HL-60 (cell line): ENCODE measurements at regions not wholly inside any gene's neighbourhood (a gene's known extent, or its start where the extent isn't known, plus 50 kb on each side); places are given as distances from the start of the nearest gene placed in this dataset.

Experiments used
- DNase-seq, 2 experiments: peaks; one replicate each; pipeline ENCODE4 v3.0.0-alpha.2; 2010 to 2020; ENCODE audit warnings: low read depth in 1 of 2, low spot score in 1 of 2
- H3K27ac ChIP-seq: fragments of 250-450 bp; sonication (Bioruptor Pico); replicated peaks from 2 replicates; pipeline ENCODE4 v1.5.1; 2020; ENCODE audit warnings: mild to moderate bottlenecking, moderate library complexity
- H3K27me3 ChIP-seq: fragments of 250-450 bp; sonication (Bioruptor Pico); 2 replicates; pipeline ENCODE4 v1.5.1; 2021; ENCODE audit warnings: mild to moderate bottlenecking, moderate library complexity; ENCODE audit not compliant: insufficient read depth, poor library complexity, severe bottlenecking
- H3K4me3 ChIP-seq: replicated peaks from 2 replicates; pipeline ENCODE4 v1.5.1; 2011; ENCODE audit warnings: mild to moderate bottlenecking, control low read depth, low read length; ENCODE audit not compliant: insufficient read depth
- GABPA ChIP-seq: IDR thresholded peaks from 2 replicates; pipeline ENCODE4 v1.6.1; 2012; ENCODE audit warnings: low read depth
- POLR2AphosphoS5 ChIP-seq: IDR thresholded peaks from 2 replicates; pipeline ENCODE4 v1.6.1; 2012; ENCODE audit warnings: low read depth
- REST ChIP-seq: IDR thresholded peaks from 2 replicates; pipeline ENCODE4 v1.6.1; 2012; ENCODE audit warnings: low read depth; ENCODE audit not compliant: insufficient replicate concordance
- SPI1 ChIP-seq: IDR thresholded peaks from 2 replicates; pipeline ENCODE4 v1.6.1; 2012; ENCODE audit warnings: low read depth, mild to moderate bottlenecking, borderline replicate concordance
- TF ChIP-seq, protein P1 (sequence below): IDR thresholded peaks from one replicate; pipeline ENCODE4 v1.5.1; 2011; ENCODE audit warnings: low read length, control low read depth, inconsistent platforms; ENCODE audit not compliant: insufficient read depth

- H3K27ac ChIP-seq: no peak overlapping the region
- TF ChIP-seq, protein P1, sequence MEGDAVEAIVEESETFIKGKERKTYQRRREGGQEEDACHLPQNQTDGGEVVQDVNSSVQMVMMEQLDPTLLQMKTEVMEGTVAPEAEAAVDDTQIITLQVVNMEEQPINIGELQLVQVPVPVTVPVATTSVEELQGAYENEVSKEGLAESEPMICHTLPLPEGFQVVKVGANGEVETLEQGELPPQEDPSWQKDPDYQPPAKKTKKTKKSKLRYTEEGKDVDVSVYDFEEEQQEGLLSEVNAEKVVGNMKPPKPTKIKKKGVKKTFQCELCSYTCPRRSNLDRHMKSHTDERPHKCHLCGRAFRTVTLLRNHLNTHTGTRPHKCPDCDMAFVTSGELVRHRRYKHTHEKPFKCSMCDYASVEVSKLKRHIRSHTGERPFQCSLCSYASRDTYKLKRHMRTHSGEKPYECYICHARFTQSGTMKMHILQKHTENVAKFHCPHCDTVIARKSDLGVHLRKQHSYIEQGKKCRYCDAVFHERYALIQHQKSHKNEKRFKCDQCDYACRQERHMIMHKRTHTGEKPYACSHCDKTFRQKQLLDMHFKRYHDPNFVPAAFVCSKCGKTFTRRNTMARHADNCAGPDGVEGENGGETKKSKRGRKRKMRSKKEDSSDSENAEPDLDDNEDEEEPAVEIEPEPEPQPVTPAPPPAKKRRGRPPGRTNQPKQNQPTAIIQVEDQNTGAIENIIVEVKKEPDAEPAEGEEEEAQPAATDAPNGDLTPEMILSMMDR: no peak
- TF ChIP-seq REST: no peak
- TF ChIP-seq SPI1: no peak
- TF ChIP-seq POLR2AphosphoS5: no peak
- TF ChIP-seq GABPA: no peak
- H3K4me3 ChIP-seq: no peak overlapping the region
- no peak for DNase-seq
- no peaks in the 10 kb centered on the region for H3K27me3 ChIP-seq
Measured at GRCh38 chr2:116877944-116878343, 936.5 kb upstream of the DDX18 start.

DNA sequence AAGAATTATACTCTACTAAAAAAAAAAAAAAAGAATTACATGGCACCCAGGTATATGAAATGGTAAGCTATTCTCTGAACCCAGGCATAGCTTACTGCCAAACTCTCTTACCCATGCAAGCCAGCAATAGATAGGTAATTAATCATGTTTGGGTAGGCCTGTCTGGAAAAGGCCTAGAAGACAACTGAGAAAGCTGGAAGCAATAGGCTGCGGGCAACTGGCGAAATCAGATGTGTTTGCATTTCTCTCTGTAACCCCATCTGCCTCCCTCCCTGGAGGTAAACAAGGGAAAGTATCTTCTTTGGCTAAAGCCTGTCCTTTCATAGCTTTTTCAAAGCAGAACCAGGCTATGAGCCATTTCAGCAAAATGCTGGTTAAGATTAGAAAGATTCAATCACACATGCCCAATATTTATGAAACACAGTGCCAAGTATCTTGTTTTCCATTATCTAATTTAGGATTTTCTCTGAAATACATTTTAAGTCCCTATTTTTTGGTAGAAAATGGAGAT, 934.8 kb upstream of the DDX18 start:
- H3K27me3 ChIP-seq: no peaks in the 10 kb centered on the region
- H3K4me3 ChIP-seq: no peak overlapping the region
- TF ChIP-seq GABPA: no peak
- TF ChIP-seq, protein P1: no peak
- TF ChIP-seq SPI1: no peak
- no peak for TF ChIP-seq REST
- no peak for TF ChIP-seq POLR2AphosphoS5
- no peak overlapping the region for H3K27ac ChIP-seq
- DNase-seq: no peak

- Histone ChIP-seq H3K27me3 (no peaks in the 10 kb centered on the region), H3K4me3 (no peak overlapping the region), H3K27ac (no peak overlapping the region)
- no peak for DNase-seq
- no peak for TF ChIP-seq POLR2AphosphoS5
- TF ChIP-seq, protein P1: no peak
- TF ChIP-seq SPI1: no peak
- no peak for TF ChIP-seq GABPA
- TF ChIP-seq REST: no peak
Measured at GRCh38 chr2:116891191-116891590, 923.3 kb upstream of the DDX18 start.
